ENCODE measurements at regions not wholly inside any gene's neighbourhood (a gene's known extent, or its start where the extent isn't known, plus 50 kb on each side); places are given as distances from the start of the nearest gene placed in this dataset.

- H3K4me3 Mint-ChIP-seq, result no peak overlapping the region
- H3K36me3 Mint-ChIP-seq (ENCODE audit: insufficient read depth in 2 of 2), result no peaks in the 10 kb centered on the region
- no peak for ATAC-seq (replicated peaks in 1 of 2)
- peaks cover 13% of the 10 kb centered on the region for H3K27me3 Mint-ChIP-seq (ENCODE audit: low read depth)
- no peak for DNase-seq
- no peaks in the 10 kb centered on the region for H3K9me3 Mint-ChIP-seq
- H3K4me1 Mint-ChIP-seq (ENCODE audit: low read depth), result no peaks in the 10 kb centered on the region
- H3K27ac Mint-ChIP-seq, result no peak overlapping the region
Measured at GRCh38 chr5:172588380-172588779, 52.7 kb upstream of the NEURL1B start.

- Mint-ChIP-seq H3K27ac (no peak overlapping the region), H3K36me3 (ENCODE audit: insufficient read depth in 2 of 2) (no peaks in the 10 kb centered on the region), H3K4me3 (no peak overlapping the region), H3K27me3 (ENCODE audit: low read depth) (peaks cover 27% of the 10 kb centered on the region), H3K9me3 (no peaks in the 10 kb centered on the region), H3K4me1 (ENCODE audit: low read depth) (no peaks in the 10 kb centered on the region)
- no peak for DNase-seq
- no peak for ATAC-seq (replicated peaks in 1 of 2)
Measured at GRCh38 chr5:172587061-172587405, 54.0 kb upstream of the NEURL1B start.

DNA sequence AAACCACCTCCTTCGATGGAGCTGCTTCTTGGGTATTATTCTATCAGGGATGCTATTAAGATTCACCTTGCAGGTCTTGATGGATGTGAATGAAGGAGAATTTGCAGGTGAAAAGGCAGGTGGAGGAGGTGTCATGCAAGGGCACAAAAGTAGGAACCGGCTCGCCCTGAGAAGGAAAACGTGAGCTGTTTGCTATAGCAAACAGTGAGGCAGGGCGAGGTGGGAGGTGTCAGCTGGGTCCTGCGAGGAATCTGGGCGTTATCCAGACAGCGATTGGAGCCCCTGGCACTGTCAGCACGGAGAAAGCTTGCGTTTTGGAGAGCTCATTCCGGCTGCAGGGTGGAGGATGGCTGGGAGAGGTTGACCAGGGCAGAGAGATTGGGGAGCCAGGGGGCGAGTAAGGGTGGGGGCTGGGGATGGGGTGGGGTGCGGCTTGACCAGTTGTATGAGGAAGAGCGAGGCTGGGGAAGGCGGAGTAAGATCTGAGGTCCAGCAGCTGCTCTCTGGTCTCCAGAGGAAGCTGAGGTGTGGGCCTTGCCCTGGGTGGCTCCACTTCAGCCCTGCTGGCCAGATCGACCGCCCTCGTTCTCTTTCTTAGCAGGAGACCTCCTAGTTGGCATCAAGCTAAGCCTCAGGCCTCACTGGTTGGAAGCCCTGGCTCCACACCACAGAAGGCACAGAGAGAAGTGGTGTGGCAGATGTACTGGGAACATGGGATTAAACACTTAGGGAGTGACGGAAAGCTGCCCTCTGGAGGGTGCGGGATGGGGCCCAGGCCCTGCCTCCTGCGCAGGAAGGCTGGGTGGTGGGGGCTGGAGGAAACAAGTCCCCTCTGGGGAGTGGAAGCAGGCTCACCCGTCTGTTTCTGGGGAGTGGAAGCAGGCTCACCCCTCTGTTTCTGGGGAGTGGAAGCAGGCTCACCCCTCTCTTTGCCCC lies 54.7 kb upstream of the NEURL1B start:
- H3K4me3 Mint-ChIP-seq, result no peak overlapping the region
- ATAC-seq (replicated peaks in 1 of 2) (no peak), DNase-seq (no peak)
- no peak overlapping the region for H3K27ac Mint-ChIP-seq
- H3K27me3 Mint-ChIP-seq (ENCODE audit: low read depth), result peaks cover 30% of the 10 kb centered on the region
- no peaks in the 10 kb centered on the region for H3K4me1 Mint-ChIP-seq (ENCODE audit: low read depth)
- no peaks in the 10 kb centered on the region for H3K9me3 Mint-ChIP-seq
- no peaks in the 10 kb centered on the region for H3K36me3 Mint-ChIP-seq (ENCODE audit: insufficient read depth in 2 of 2)

GRCh38 chr5:172585114-172585513 lies 55.9 kb upstream of the NEURL1B start:
- ATAC-seq (replicated peaks in 1 of 2), result no peak
- Mint-ChIP-seq H3K9me3 (no peaks in the 10 kb centered on the region), H3K4me1 (ENCODE audit: low read depth) (no peaks in the 10 kb centered on the region), H3K27ac (no peak overlapping the region), H3K36me3 (ENCODE audit: insufficient read depth in 2 of 2) (no peaks in the 10 kb centered on the region), H3K4me3 (no peak overlapping the region), H3K27me3 (ENCODE audit: low read depth) (peaks cover 30% of the 10 kb centered on the region)
- DNase-seq, result no peak

- DNase-seq (no peak), ATAC-seq (replicated peaks in 1 of 2) (no peak)
- H3K27me3 Mint-ChIP-seq (ENCODE audit: low read depth), result peaks cover 30% of the 10 kb centered on the region
- H3K4me1 Mint-ChIP-seq (ENCODE audit: low read depth), result no peaks in the 10 kb centered on the region
- H3K4me3 Mint-ChIP-seq, result no peak overlapping the region
- H3K9me3 Mint-ChIP-seq, result no peaks in the 10 kb centered on the region
- no peak overlapping the region for H3K27ac Mint-ChIP-seq
- no peaks in the 10 kb centered on the region for H3K36me3 Mint-ChIP-seq (ENCODE audit: insufficient read depth in 2 of 2)
Measured at GRCh38 chr5:172584638-172585037, 56.4 kb upstream of the NEURL1B start.

DNA sequence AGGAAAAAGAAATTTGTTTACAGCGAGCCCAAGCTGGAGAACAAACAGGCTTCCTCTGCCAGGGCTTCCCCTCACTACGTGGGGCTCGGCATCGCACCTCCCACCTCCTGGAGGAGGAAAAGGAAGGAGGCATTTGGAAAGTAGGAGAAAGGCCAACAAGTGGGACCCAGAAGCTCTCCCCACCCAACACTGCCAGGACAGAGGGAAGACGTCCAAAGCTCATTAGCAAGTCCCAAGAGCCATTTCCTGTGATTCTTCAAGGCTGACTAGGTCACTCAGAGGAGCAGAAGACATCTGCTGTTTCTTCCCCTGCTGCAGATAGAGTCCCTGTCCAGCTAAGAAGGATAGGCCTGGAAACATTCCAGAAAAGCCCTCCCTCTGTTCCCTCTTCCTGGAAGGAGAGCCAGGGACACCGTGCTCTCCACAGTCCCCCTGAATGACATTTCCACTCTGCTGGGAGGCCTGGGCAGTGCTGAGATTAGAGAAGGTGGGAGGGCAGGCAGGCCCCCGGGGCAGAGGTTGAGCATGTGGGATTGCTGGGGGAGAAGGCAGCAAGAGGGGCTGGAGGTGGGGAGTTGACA lies 57.0 kb upstream of the NEURL1B start:
- Mint-ChIP-seq H3K36me3 (ENCODE audit: insufficient read depth in 2 of 2) (no peaks in the 10 kb centered on the region), H3K27me3 (ENCODE audit: low read depth) (peaks cover 30% of the 10 kb centered on the region), H3K27ac (no peak overlapping the region), H3K9me3 (no peaks in the 10 kb centered on the region), H3K4me3 (no peak overlapping the region), H3K4me1 (ENCODE audit: low read depth) (no peaks in the 10 kb centered on the region)
- ATAC-seq (replicated peaks in 1 of 2) (no peak), DNase-seq (no peak)

GRCh38 chr5:172582940-172583339 lies 58.1 kb upstream of the NEURL1B start:
- H3K27ac Mint-ChIP-seq, result no peak overlapping the region
- H3K9me3 Mint-ChIP-seq, result no peaks in the 10 kb centered on the region
- DNase-seq, result no peak
- peaks cover 30% of the 10 kb centered on the region for H3K27me3 Mint-ChIP-seq (ENCODE audit: low read depth)
- no peak overlapping the region for H3K4me3 Mint-ChIP-seq
- ATAC-seq (replicated peaks in 1 of 2), result no peak
- H3K36me3 Mint-ChIP-seq (ENCODE audit: insufficient read depth in 2 of 2), result no peaks in the 10 kb centered on the region
- no peaks in the 10 kb centered on the region for H3K4me1 Mint-ChIP-seq (ENCODE audit: low read depth)

DNA sequence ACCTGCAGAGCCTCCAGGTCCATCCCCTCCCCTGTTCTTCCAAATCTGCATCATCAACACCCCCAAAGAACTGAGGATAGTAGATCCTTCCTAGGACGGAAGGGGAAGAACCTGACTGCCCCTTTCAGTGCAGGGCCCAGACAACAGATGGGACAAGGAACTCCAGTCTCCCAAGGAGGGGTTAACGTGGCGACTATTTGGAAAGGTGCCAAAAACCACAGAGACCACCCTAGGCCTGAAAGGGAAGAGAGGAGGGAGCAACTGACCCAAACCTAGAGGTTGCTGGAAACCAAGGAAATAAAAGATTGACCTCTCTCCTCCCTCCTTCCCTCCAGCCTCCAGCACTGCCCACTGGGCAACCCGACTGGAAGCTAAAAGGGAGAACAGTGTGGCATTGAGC lies 59.7 kb upstream of the NEURL1B start:
- H3K4me3 Mint-ChIP-seq, result no peak overlapping the region
- no peaks in the 10 kb centered on the region for H3K9me3 Mint-ChIP-seq
- no peak overlapping the region for H3K27ac Mint-ChIP-seq
- H3K4me1 Mint-ChIP-seq (ENCODE audit: low read depth), result no peaks in the 10 kb centered on the region
- no peaks in the 10 kb centered on the region for H3K36me3 Mint-ChIP-seq (ENCODE audit: insufficient read depth in 2 of 2)
- peaks cover 30% of the 10 kb centered on the region for H3K27me3 Mint-ChIP-seq (ENCODE audit: low read depth)
- no peak for DNase-seq
- ATAC-seq (replicated peaks in 1 of 2), result no peak

GRCh38 chr5:172579403-172579990 lies 61.6 kb upstream of the NEURL1B start:
- Mint-ChIP-seq H3K4me1 (ENCODE audit: low read depth) (no peaks in the 10 kb centered on the region), H3K27ac (no peak overlapping the region), H3K9me3 (no peaks in the 10 kb centered on the region), H3K27me3 (ENCODE audit: low read depth) (peaks cover 28% of the 10 kb centered on the region), H3K4me3 (no peak overlapping the region), H3K36me3 (ENCODE audit: insufficient read depth in 2 of 2) (no peaks in the 10 kb centered on the region)
- DNase-seq (no peak), ATAC-seq (replicated peaks in 1 of 2) (no peak)

DNA sequence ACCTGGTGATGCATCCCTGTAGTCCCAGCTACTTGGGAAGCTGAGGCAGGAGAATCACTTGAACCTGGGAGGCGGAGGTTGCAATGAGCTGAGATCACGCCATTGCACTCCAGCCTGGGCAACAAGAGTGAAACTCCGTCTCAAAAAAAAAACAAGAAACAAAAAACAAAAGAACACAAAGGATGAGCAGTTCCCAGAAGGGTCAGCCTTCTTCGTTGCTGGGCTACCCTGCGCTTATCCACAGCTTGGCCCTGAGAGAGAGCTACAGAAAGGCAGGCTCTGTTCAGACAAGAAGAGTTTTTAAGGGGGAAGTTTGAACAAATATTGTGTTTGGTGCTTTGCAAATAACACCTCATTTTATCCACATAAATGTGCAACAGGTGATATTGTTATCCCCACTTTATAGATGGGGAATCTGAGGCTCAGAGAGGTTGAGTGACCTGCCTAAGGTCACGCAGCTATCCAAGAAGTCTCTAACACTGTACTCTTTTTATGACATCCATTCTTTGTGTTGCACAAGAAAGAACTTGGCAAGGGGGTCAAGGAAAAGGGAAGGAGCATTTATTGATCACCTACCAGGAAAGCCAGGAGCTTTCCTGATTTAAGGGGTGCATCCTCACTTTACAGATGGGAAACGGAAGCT lies 63.7 kb upstream of the NEURL1B start:
- H3K27ac Mint-ChIP-seq, result no peak overlapping the region
- H3K36me3 Mint-ChIP-seq (ENCODE audit: insufficient read depth in 2 of 2), result no peaks in the 10 kb centered on the region

GRCh38 chr5:172575816-172576545 lies 65.1 kb upstream of the NEURL1B start:
- H3K4me3 Mint-ChIP-seq, result no peak overlapping the region

More for the DNA sequence above, 63.7 kb upstream of the NEURL1B start:
- no peak overlapping the region for H3K4me3 Mint-ChIP-seq
- no peaks in the 10 kb centered on the region for H3K4me1 Mint-ChIP-seq (ENCODE audit: low read depth)
- H3K27me3 Mint-ChIP-seq (ENCODE audit: low read depth), result peaks cover 7% of the 10 kb centered on the region
- DNase-seq (no peak), ATAC-seq (replicated peaks in 1 of 2) (no peak)
- H3K9me3 Mint-ChIP-seq, result no peaks in the 10 kb centered on the region

DNA sequence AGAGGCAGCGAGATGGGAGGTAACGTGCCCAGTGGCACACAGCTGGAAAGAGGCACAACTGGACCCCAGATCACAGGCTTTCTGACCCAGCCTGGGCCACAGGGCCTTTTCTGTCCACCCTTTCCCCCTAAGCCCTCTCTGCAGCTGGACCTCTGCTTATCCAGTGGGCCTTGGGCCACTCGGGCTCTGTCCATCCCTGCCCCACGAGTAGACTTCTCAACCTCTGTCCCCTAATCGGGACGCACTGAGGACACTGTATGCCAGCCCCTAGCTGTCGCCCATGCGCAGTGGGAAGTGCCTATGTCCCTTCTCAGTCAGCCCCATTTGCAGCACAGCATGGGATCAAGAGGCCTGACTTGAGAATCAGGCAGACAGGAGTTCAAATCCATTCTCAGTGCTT lies 65.6 kb upstream of the NEURL1B start:
- no peaks in the 10 kb centered on the region for H3K36me3 Mint-ChIP-seq (ENCODE audit: insufficient read depth in 2 of 2)
- H3K27ac Mint-ChIP-seq, result no peak overlapping the region
- DNase-seq, result no peak
- H3K4me3 Mint-ChIP-seq, result no peak overlapping the region
- ATAC-seq (replicated peaks in 1 of 2), result no peak
- no peaks in the 10 kb centered on the region for H3K9me3 Mint-ChIP-seq
- no peaks in the 10 kb centered on the region for H3K4me1 Mint-ChIP-seq (ENCODE audit: low read depth)
- no peaks in the 10 kb centered on the region for H3K27me3 Mint-ChIP-seq (ENCODE audit: low read depth)

More at GRCh38 chr5:172575816-172576545, 65.1 kb upstream of the NEURL1B start:
- H3K9me3 Mint-ChIP-seq, result no peaks in the 10 kb centered on the region
- no peak overlapping the region for H3K27ac Mint-ChIP-seq
- ATAC-seq (replicated peaks in 1 of 2), result no peak
- no peaks in the 10 kb centered on the region for H3K27me3 Mint-ChIP-seq (ENCODE audit: low read depth)
- no peak for DNase-seq
- no peaks in the 10 kb centered on the region for H3K36me3 Mint-ChIP-seq (ENCODE audit: insufficient read depth in 2 of 2)
- no peaks in the 10 kb centered on the region for H3K4me1 Mint-ChIP-seq (ENCODE audit: low read depth)

DNA sequence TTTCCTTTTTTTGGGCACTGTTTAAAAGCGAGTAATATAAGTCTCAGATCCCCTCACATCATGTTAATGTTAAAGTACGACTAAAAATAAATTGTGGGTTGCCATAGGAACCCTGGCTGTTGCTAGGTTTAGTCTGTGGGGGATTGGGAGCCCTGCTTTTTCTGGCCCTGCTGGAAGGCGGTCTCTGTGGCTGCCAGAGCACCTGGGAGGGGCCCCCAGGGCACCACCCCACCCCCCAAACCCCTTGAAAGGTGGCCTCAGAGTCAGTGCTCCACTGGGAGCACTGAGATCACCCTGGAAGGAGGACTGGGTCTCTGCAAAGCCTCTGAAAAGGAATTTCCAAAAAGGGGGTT lies 66.2 kb upstream of the NEURL1B start:
- Mint-ChIP-seq H3K9me3 (no peaks in the 10 kb centered on the region), H3K4me1 (ENCODE audit: low read depth) (no peaks in the 10 kb centered on the region), H3K36me3 (ENCODE audit: insufficient read depth in 2 of 2) (no peaks in the 10 kb centered on the region), H3K27me3 (ENCODE audit: low read depth) (no peaks in the 10 kb centered on the region), H3K4me3 (no peak overlapping the region), H3K27ac (no peak overlapping the region)
- DNase-seq (no peak), ATAC-seq (replicated peaks in 1 of 2) (no peak)

Data from activated T-cell treated with anti-CD3 and anti-CD28 coated beads, Interleukin-2, amount 50 U/mL, for 72 hours (primary cell).